CD14-positive monocyte (primary cell): ENCODE measurements at regions not wholly inside any gene's neighbourhood (a gene's known extent, or its start where the extent isn't known, plus 50 kb on each side); places are given as distances from the start of the nearest gene placed in this dataset.

Source experiments
- DNase-seq, 3 donors: peaks; one replicate each; pipeline ENCODE4 v3.0.0-alpha.2; 2011 to 2022
- H2AFZ ChIP-seq: 2 replicates; pipeline ENCODE4 v1.6.0; 2012; ENCODE audit warnings: mild to moderate bottlenecking, low read depth, low read length, inconsistent platforms; ENCODE audit not compliant: insufficient read depth, poor library complexity, severe bottlenecking
- H3K27ac ChIP-seq, 2 donors: 1 replicate in 1 of 2; 2 replicates in 1 of 2; pipeline ENCODE4 v1.5.1; 2012 to 2013; ENCODE audit warnings: low read length in 2 of 2, control low read depth in 1 of 2, inconsistent platforms in 1 of 2, low read depth in 1 of 2, mild to moderate bottlenecking in 1 of 2
- H3K27me3 ChIP-seq, 2 donors: one replicate each; pipeline versions ENCODE4 v1.6.0 to v1.6.1; 2011 to 2013; ENCODE audit warnings: low read length in 2 of 2; ENCODE audit not compliant: control insufficient read depth in 2 of 2, insufficient read depth in 2 of 2
- H3K36me3 ChIP-seq, 2 donors: replicated peaks in 1 of 2; 1 replicate in 1 of 2; 2 replicates in 1 of 2; pipeline versions ENCODE4 v1.5.1 to v1.6.1; 2012 to 2013; ENCODE audit warnings: low read length in 2 of 2, control low read depth in 1 of 2, inconsistent platforms in 1 of 2, mild to moderate bottlenecking in 1 of 2; ENCODE audit not compliant: insufficient read depth in 2 of 2, control insufficient read depth in 1 of 2
- H3K4me1 ChIP-seq, 2 donors: 1 replicate in 1 of 2; 2 replicates in 1 of 2; pipeline versions ENCODE4 v1.5.1 to v1.6.1; 2012 to 2013; ENCODE audit warnings: low read length in 2 of 2, control low read depth in 1 of 2, inconsistent platforms in 1 of 2, mild to moderate bottlenecking in 1 of 2, moderate library complexity in 1 of 2; ENCODE audit not compliant: insufficient read depth in 2 of 2, control insufficient read depth in 1 of 2
- H3K4me2 ChIP-seq: replicated peaks from 2 replicates; pipeline ENCODE3; 2012; ENCODE audit warnings: low read length, moderate library complexity, mild to moderate bottlenecking; ENCODE audit not compliant: poor library complexity, severe bottlenecking; ENCODE audit errors: extremely low read depth
- H3K4me3 ChIP-seq, 3 experiments: fragments of 200-600 bp in 1 of 3; sonication (generic) in 1 of 3; replicated peaks in 1 of 3; 1 replicate in 2 of 3; 2 replicates in 1 of 3; pipeline ENCODE4 v1.5.1; 2011 to 2013; ENCODE audit warnings: low read length in 3 of 3, mild to moderate bottlenecking in 3 of 3, control low read depth in 2 of 3, low read depth in 2 of 3, inconsistent platforms in 1 of 3, moderate library complexity in 1 of 3
- H3K79me2 ChIP-seq: 2 replicates; pipeline ENCODE4 v1.6.0; 2012; ENCODE audit warnings: mild to moderate bottlenecking, control low read depth, inconsistent platforms, low read length, moderate library complexity; ENCODE audit not compliant: insufficient read depth
- H3K9ac ChIP-seq: 2 replicates; pipeline ENCODE4 v1.6.0; 2017; ENCODE audit warnings: low read length, mild to moderate bottlenecking; ENCODE audit not compliant: insufficient read depth, poor library complexity, severe bottlenecking
- H3K9me3 ChIP-seq, 2 donors: replicated peaks in 1 of 2; 1 replicate in 1 of 2; 2 replicates in 1 of 2; pipeline versions ENCODE4 v1.5.1 to v1.6.1; 2012 to 2013; ENCODE audit warnings: low read length in 2 of 2, control low read depth in 1 of 2; ENCODE audit not compliant: control insufficient read depth in 1 of 2, insufficient read depth in 1 of 2
- H4K20me1 ChIP-seq: 2 replicates; pipeline ENCODE4 v1.6.0; 2012; ENCODE audit warnings: mild to moderate bottlenecking, low read length, control low read depth, moderate library complexity; ENCODE audit not compliant: insufficient read depth
- H3K27ac Mint-ChIP-seq, 7 donors: one replicate each; pipeline ENCODE4 v1.8.0; 2020; ENCODE audit warnings: mild to moderate bottlenecking in 7 of 7, mixed read lengths in 7 of 7, moderate library complexity in 6 of 7, inconsistent platforms in 2 of 7
- H3K27me3 Mint-ChIP-seq, 3 donors: one replicate each; pipeline ENCODE4 v1.8.0; 2021 to 2022; ENCODE audit warnings: low read depth in 3 of 3, mild to moderate bottlenecking in 3 of 3, mixed read lengths in 3 of 3, moderate library complexity in 3 of 3, inconsistent platforms in 1 of 3
- H3K36me3 Mint-ChIP-seq, 2 donors: one replicate each; pipeline ENCODE4 v1.8.0; 2020; ENCODE audit warnings: mixed read lengths in 2 of 2, inconsistent platforms in 1 of 2, mild to moderate bottlenecking in 1 of 2
- H3K4me1 Mint-ChIP-seq: one replicate; pipeline ENCODE4 v1.8.0; 2020; ENCODE audit warnings: mild to moderate bottlenecking, mixed read lengths
- H3K4me3 Mint-ChIP-seq, 2 donors: one replicate each; pipeline ENCODE4 v1.8.0; 2020; ENCODE audit warnings: mild to moderate bottlenecking in 2 of 2, mixed read lengths in 2 of 2, moderate library complexity in 1 of 2
- H3K9me3 Mint-ChIP-seq, 7 donors: one replicate each; pipeline ENCODE4 v1.8.0; 2020 to 2022; ENCODE audit warnings: mixed read lengths in 7 of 7, mild to moderate bottlenecking in 6 of 7, moderate library complexity in 6 of 7, inconsistent platforms in 2 of 7
- CTCF ChIP-seq: fragments of 200-600 bp; IDR thresholded peaks from one replicate; pipeline ENCODE4 v1.8.0; 2022; ENCODE audit warnings: antibody characterized with exemption, mild to moderate bottlenecking
- WGBS: methylation state at CpG from one replicate; pipeline ENCODE4 v1.1.5; 2013; ENCODE audit warnings: missing lambda C conversion rate; ENCODE audit not compliant: insufficient coverage; 5-methylcytosine and 5-hydroxymethylcytosine counted together
- intact Hi-C, 2 donors: fragments of 100-400 bp; cut with micrococcal nuclease; formaldehyde crosslinking; loops; one replicate each; pipeline versions ENCODE4 v1.15.0 to v1.15.1; 2023

GRCh38 chr1:217260676-217261075 is 370.2 kb downstream of the GPATCH2 start:
- Histone ChIP-seq H3K27me3 (no peaks in the 10 kb centered on the region), H3K9ac (no peak overlapping the region), H2AFZ (no peak overlapping the region), H3K4me2 (no peak overlapping the region), H3K79me2 (no peaks in the 10 kb centered on the region), H3K4me3 (no peak overlapping the region), H4K20me1 (no peaks in the 10 kb centered on the region), H3K36me3 (no peaks in the 10 kb centered on the region), H3K27ac (no peak overlapping the region), H3K9me3 (no peaks in the 10 kb centered on the region), H3K4me1 (no peaks in the 10 kb centered on the region)
- Mint-ChIP-seq H3K4me1 (no peaks in the 10 kb centered on the region), H3K4me3 (no peak overlapping the region), H3K27me3 (no peaks in the 10 kb centered on the region), H3K27ac (no peak overlapping the region), H3K9me3 (peaks cover 0 to 7% (median 4%) of the 10 kb centered on the region in 7 donors), H3K36me3 (no peaks in the 10 kb centered on the region)
- no peak for TF ChIP-seq CTCF
- intact Hi-C loops: no loop called here
- no peak for DNase-seq
- WGBS: no CpG with 5 or more reads among the region's 1 CpG

- TF ChIP-seq CTCF: no peak
- H3K4me1 Mint-ChIP-seq: no peaks in the 10 kb centered on the region
- Histone ChIP-seq H3K4me1 (no peaks in the 10 kb centered on the region), H4K20me1 (no peaks in the 10 kb centered on the region), H3K27me3 (no peaks in the 10 kb centered on the region), H2AFZ (no peak overlapping the region), H3K27ac (no peak overlapping the region), H3K4me3 (no peak overlapping the region), H3K9me3 (peaks cover 0 to 1% of the 10 kb centered on the region in 2 donors), H3K36me3 (no peaks in the 10 kb centered on the region), H3K9ac (no peak overlapping the region), H3K4me2 (no peak overlapping the region), H3K79me2 (no peaks in the 10 kb centered on the region)
- DNase-seq: no peak
- H3K4me3 Mint-ChIP-seq: no peak overlapping the region
- no peaks in the 10 kb centered on the region for H3K27me3 Mint-ChIP-seq
- H3K27ac Mint-ChIP-seq: no peak overlapping the region
- H3K36me3 Mint-ChIP-seq: no peaks in the 10 kb centered on the region
- H3K9me3 Mint-ChIP-seq: peaks cover 0 to 22% (median 4%) of the 10 kb centered on the region in 7 donors
- intact Hi-C loops: no loop called here
Measured at GRCh38 chr1:217253985-217254384, 376.9 kb downstream of the GPATCH2 start.
